Caco-2 (cell line): ENCODE measurements at regions not wholly inside any gene's neighbourhood (a gene's known extent, or its start where the extent isn't known, plus 50 kb on each side); places are given as distances from the start of the nearest gene placed in this dataset.
"Not testable (repeated sequence)": the region's sequence is repeated elsewhere in the genome, so short reads cannot be mapped to it uniquely, and the experiment has no call there.

Experiments used
- BruUV-seq: library from RNA; stranded (reverse); fragments of 400-500 nt; replicated peaks from 2 replicates; lab custom pipeline; 2021; lab: Mats Ljungman, UMichigan
- CTCF ChIA-PET: fragments of 300-600 bp; sonication (Branson Sonifier 250); formaldehyde crosslinking; loops from one replicate; lab custom pipeline; 2022; ENCODE audit warnings: antibody characterized with exemption; lab: Charles Lee
- POLR2A ChIA-PET: fragments of 300-600 bp; sonication (Branson Sonifier 250); formaldehyde crosslinking; loops from one replicate; lab custom pipeline; 2022; ENCODE audit warnings: antibody characterized with exemption; lab: Charles Lee
- DNase-seq, 2 experiments: peaks; one replicate each; pipeline versions ENCODE4 v3.0.0 to v3.0.0-alpha.2; 2020 to 2022
- H3K27me3 ChIP-seq: replicated peaks from 2 replicates; pipeline ENCODE4 v1.6.0; 2011; ENCODE audit warnings: low read length; ENCODE audit not compliant: control insufficient read depth, insufficient read depth
- H3K36me3 ChIP-seq: 2 replicates; pipeline ENCODE4 v1.5.1; 2011; ENCODE audit warnings: low read length; ENCODE audit not compliant: control insufficient read depth, insufficient read depth
- H3K4me1 ChIP-seq: fragments of 250-450 bp; sonication (Bioruptor Pico); 2 replicates; pipeline ENCODE4 v1.5.1; 2020; ENCODE audit warnings: mild to moderate bottlenecking
- H3K4me3 ChIP-seq: 2 replicates; pipeline ENCODE4 v1.5.1; 2011; ENCODE audit warnings: low read depth, mild to moderate bottlenecking, control low read depth, low read length
- H3K9me3 ChIP-seq: fragments of 250-450 bp; sonication (Bioruptor Pico); 2 replicates; pipeline ENCODE4 v1.5.1; 2020; ENCODE audit warnings: mild to moderate bottlenecking, moderate library complexity
- H3K27ac Mint-ChIP-seq: one replicate; pipeline ENCODE4 v1.8.0; 2022; ENCODE audit warnings: mixed read lengths; ENCODE audit not compliant: unreplicated experiment
- H3K27me3 Mint-ChIP-seq: one replicate; pipeline ENCODE4 v1.8.0; 2022; ENCODE audit warnings: mixed read lengths; ENCODE audit not compliant: insufficient read depth, unreplicated experiment
- H3K36me3 Mint-ChIP-seq: one replicate; pipeline ENCODE4 v1.8.0; 2022; ENCODE audit warnings: mild to moderate bottlenecking, mixed read lengths; ENCODE audit not compliant: insufficient read depth, unreplicated experiment
- H3K4me1 Mint-ChIP-seq: one replicate; pipeline ENCODE4 v1.8.0; 2022; ENCODE audit warnings: low read depth, mixed read lengths; ENCODE audit not compliant: unreplicated experiment
- H3K4me3 Mint-ChIP-seq: one replicate; pipeline ENCODE4 v1.8.0; 2022; ENCODE audit warnings: mild to moderate bottlenecking, moderate library complexity, mixed read lengths; ENCODE audit not compliant: unreplicated experiment
- H3K9me3 Mint-ChIP-seq: one replicate; pipeline ENCODE4 v1.8.0; 2022; ENCODE audit warnings: mixed read lengths; ENCODE audit not compliant: unreplicated experiment
- intact Hi-C: fragments of 100-400 bp; cut with micrococcal nuclease; formaldehyde crosslinking; loops from one replicate; pipeline ENCODE4 v1.10.0; 2022; ENCODE audit not compliant: unreplicated experiment

GRCh38 chr14:19659850-19660558 lies 53.7 kb downstream of the OR11H2 start:
- intact Hi-C loops, BruUV-seq: not testable (repeated sequence)

DNA sequence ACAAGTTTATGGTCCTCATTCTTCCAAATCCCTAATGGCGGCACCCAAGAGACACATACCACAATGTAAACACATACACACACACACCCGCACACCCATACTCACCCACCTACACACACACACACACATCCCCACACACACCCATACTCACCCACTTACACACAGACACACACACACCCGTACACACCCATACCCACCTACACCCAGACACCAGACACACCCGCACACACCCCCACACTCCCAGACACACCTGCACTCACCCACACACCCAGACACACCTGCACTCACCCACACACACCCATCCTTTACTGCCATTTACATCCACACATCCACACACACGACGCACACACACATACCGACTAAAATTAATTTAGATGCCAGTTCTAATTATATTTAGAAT lies 55.0 kb downstream of the OR11H2 start:
- intact Hi-C loops, H3K4me1 Mint-ChIP-seq, POLR2A ChIA-PET, H3K27me3 ChIP-seq, H3K36me3 ChIP-seq, H3K9me3 ChIP-seq, H3K27me3 Mint-ChIP-seq, H3K36me3 Mint-ChIP-seq, H3K27ac Mint-ChIP-seq, H3K9me3 Mint-ChIP-seq, CTCF ChIA-PET, BruUV-seq, H3K4me3 ChIP-seq, H3K4me1 ChIP-seq, H3K4me3 Mint-ChIP-seq, DNase-seq: not testable (repeated sequence)

More at GRCh38 chr14:19659850-19660558, 53.7 kb downstream of the OR11H2 start:
- H3K4me3 Mint-ChIP-seq, H3K9me3 ChIP-seq, H3K4me3 ChIP-seq, CTCF ChIA-PET, H3K27ac Mint-ChIP-seq, H3K4me1 Mint-ChIP-seq, DNase-seq, H3K4me1 ChIP-seq, H3K36me3 ChIP-seq, POLR2A ChIA-PET, H3K36me3 Mint-ChIP-seq, H3K27me3 Mint-ChIP-seq, H3K27me3 ChIP-seq, H3K9me3 Mint-ChIP-seq: not testable (repeated sequence)

DNA sequence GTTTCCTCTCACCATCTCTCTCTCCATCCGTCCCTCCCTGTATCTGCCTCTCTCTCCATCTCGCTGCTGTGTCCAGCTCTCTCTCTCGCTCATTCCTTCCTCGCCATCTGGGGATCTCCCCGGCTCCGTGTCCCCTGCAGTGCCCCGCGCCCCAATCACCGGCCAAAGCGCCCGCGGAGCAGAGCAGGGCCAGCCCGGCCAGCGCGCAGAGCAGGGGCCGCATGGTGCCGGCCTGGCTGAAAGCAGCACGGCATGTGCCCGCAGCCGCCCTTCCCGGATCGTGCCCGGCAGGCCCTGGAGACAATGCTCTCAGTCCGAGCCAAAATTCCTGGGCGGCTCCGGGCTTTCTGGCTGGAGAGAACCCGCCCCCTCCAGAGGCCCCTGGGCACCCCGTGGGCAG lies 75.1 kb downstream of the OR11H2 start:
- H3K27me3 ChIP-seq, BruUV-seq, POLR2A ChIA-PET, H3K27ac Mint-ChIP-seq, H3K4me1 Mint-ChIP-seq, H3K36me3 Mint-ChIP-seq, H3K27me3 Mint-ChIP-seq, H3K36me3 ChIP-seq, H3K4me3 ChIP-seq, H3K9me3 ChIP-seq, H3K4me1 ChIP-seq, DNase-seq, intact Hi-C loops, H3K4me3 Mint-ChIP-seq, CTCF ChIA-PET, H3K9me3 Mint-ChIP-seq: not testable (repeated sequence)

DNA sequence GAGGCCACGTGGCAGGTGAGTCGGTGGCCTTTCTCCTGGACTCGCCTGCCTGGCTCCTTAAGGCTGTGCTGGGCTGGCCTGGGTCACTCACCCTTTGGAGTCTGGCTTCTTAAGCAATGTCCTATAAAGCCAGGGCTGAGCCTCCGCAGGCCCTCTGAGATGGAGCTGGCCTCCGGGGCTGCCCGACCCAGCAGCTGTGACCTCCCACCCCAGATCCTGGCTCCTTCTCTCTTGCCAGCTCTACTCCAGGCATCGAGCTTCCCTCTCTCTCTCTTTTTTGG lies 75.7 kb downstream of the OR11H2 start:
- intact Hi-C loops, H3K27me3 Mint-ChIP-seq, H3K4me3 ChIP-seq, H3K36me3 ChIP-seq, H3K9me3 ChIP-seq, DNase-seq, H3K4me1 ChIP-seq, BruUV-seq, H3K9me3 Mint-ChIP-seq, H3K4me3 Mint-ChIP-seq, H3K27ac Mint-ChIP-seq, H3K36me3 Mint-ChIP-seq, H3K27me3 ChIP-seq, H3K4me1 Mint-ChIP-seq, CTCF ChIA-PET, POLR2A ChIA-PET: not testable (repeated sequence)

GRCh38 chr14:19637285-19638041 lies 76.2 kb downstream of the OR11H2 start:
- BruUV-seq, DNase-seq, POLR2A ChIA-PET: not testable (repeated sequence)

DNA sequence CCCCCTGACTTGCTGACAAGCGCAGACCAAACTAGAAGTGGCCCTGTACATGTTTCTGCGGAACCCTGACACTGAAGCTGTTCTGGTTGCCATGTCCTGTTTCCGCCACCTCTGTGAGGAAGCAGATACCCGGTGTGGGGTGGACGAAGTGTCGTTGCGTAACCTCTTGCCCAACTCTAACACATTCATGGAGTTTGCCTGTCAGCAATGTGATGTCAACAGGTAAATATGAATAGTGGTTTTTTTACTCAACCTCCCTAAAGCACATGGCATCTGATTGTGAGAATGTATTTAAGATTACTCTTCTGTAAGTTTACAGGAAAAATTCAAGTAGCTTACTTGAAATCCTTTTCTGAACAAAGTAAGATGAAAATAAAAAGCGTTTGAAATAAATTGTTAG lies 100.1 kb downstream of the OR11H2 start:
- CTCF ChIA-PET, BruUV-seq, H3K4me1 Mint-ChIP-seq, H3K36me3 ChIP-seq, H3K27me3 Mint-ChIP-seq, H3K36me3 Mint-ChIP-seq, H3K9me3 Mint-ChIP-seq, H3K27ac Mint-ChIP-seq, H3K4me3 Mint-ChIP-seq, intact Hi-C loops, H3K27me3 ChIP-seq, POLR2A ChIA-PET, H3K9me3 ChIP-seq, H3K4me3 ChIP-seq, H3K4me1 ChIP-seq: not testable (repeated sequence)
- DNase-seq: peak in 1 of 2 experiments; percentile 28

More at GRCh38 chr14:19637285-19638041, 76.2 kb downstream of the OR11H2 start:
- H3K4me1 Mint-ChIP-seq, H3K36me3 Mint-ChIP-seq, intact Hi-C loops, H3K36me3 ChIP-seq, CTCF ChIA-PET, H3K4me1 ChIP-seq, H3K9me3 Mint-ChIP-seq, H3K4me3 ChIP-seq, H3K27ac Mint-ChIP-seq, H3K4me3 Mint-ChIP-seq, H3K9me3 ChIP-seq, H3K27me3 Mint-ChIP-seq, H3K27me3 ChIP-seq: not testable (repeated sequence)
